ENCODE measurements at regions not wholly inside any gene's neighbourhood (a gene's known extent, or its start where the extent isn't known, plus 50 kb on each side); places are given as distances from the start of the nearest gene placed in this dataset.

DNA sequence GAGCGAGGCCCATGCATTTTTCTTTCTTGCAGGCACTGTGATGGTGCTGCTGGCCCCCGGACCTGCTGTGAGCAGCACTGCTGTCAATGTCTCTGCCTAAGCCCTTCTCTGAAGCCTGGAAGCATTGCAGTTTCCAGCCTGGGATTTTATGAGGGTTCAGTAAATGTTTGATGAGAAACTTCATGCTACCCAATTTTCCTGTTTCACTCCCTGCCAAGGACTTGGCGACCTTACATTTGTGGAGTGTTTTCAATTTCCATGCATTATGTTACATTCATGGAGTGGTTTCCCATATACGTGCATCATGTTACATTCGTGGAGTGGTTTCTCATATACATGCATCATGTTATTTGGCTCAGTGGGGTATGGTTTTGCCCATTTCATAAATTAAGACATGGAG, 90.7 kb upstream of the PTCH1 start:
- POLR2A ChIA-PET: no interaction called here
- DNase-seq (ENCODE audit: extremely low spot score): no peak
- CTCF ChIA-PET: no interaction called here
- TF ChIP-seq, protein P1, sequence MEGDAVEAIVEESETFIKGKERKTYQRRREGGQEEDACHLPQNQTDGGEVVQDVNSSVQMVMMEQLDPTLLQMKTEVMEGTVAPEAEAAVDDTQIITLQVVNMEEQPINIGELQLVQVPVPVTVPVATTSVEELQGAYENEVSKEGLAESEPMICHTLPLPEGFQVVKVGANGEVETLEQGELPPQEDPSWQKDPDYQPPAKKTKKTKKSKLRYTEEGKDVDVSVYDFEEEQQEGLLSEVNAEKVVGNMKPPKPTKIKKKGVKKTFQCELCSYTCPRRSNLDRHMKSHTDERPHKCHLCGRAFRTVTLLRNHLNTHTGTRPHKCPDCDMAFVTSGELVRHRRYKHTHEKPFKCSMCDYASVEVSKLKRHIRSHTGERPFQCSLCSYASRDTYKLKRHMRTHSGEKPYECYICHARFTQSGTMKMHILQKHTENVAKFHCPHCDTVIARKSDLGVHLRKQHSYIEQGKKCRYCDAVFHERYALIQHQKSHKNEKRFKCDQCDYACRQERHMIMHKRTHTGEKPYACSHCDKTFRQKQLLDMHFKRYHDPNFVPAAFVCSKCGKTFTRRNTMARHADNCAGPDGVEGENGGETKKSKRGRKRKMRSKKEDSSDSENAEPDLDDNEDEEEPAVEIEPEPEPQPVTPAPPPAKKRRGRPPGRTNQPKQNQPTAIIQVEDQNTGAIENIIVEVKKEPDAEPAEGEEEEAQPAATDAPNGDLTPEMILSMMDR (IDR thresholded peaks at IDR 0.05; ENCODE audit: control extremely low read depth, extremely low read depth, low read depth, missing control alignments): no peak

DNA sequence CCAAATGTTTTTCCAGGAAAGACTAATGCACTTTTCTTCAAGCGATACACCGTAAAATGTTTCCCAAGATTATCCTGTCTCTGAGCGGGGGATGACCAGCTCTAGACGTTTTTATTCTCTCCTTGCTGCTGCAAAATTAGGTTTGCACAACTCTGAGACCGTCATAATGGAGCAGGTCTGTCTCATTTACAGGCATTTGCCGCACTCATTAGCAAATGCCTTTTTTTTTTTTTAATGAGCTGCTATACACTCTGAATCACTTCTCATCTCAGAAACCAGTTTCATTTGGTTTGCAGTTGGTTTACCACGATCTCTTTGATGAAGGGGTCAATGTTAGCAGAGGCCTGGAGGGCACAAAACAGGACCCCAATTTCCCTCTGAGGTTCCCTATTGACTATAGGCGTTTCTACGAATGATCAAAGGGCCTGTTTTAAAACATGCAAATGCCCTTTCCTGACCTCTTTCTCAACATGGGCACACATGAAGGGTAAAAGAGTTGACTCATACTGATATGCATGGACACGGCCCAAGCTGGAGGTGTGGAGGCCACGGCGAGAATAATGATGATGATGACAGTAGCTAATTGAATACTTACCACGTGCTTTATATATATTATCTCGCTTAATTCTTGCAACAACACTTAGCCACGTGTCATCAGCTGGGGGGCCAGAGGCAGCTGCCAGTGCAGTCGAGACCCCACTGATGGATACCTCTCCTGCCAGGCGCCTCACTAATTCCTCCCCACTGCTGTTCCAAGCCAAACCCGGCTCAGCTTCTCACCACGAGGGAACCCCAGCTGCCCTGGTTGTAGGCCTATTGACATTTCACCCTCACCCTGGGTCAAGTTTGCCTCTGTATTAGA, 89.9 kb upstream of the PTCH1 start:
- TF ChIP-seq, protein P1 (IDR thresholded peaks at IDR 0.05; ENCODE audit: control extremely low read depth, extremely low read depth, low read depth, missing control alignments): no peak
- ChIA-PET CTCF (no interaction called here), POLR2A (no interaction called here)
- DNase-seq (ENCODE audit: extremely low spot score): no peak

DNA sequence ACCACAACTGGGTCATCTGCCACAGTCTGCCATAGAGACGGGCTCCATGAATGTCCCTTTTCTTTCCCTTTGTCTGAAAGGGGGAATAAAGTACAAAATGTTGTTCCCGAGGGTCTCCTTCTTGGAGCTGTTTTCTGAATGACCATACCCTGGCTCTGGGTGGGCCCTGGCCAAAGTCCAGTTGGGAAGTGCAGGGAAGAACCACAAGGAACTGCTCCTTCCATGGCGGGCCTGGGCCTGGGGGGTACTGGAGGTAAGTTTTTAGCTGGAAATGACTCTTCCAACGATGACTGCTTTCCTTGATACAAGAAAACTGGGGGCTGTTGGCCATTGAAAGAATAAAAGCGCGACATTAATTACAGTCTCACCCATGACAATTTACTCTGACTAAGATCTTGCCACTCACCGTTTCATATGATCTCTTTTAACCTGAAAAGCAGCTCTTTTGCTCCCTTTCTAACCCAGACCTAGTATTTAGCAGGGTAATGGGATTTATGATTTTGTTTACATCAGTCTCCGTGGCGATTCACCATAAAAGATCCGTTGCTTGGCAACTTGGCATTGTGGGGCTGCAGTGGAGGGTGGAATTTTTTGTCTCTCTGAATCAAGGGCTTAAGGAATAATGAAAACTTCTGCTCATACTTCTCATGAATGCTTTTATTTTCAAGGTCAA, 89.2 kb upstream of the PTCH1 start:
- ChIA-PET CTCF (no interaction called here), POLR2A (no interaction called here)
- TF ChIP-seq, protein P1 (IDR thresholded peaks at IDR 0.05; ENCODE audit: control extremely low read depth, extremely low read depth, low read depth, missing control alignments): no peak
- DNase-seq (ENCODE audit: extremely low spot score): no peak

DNA sequence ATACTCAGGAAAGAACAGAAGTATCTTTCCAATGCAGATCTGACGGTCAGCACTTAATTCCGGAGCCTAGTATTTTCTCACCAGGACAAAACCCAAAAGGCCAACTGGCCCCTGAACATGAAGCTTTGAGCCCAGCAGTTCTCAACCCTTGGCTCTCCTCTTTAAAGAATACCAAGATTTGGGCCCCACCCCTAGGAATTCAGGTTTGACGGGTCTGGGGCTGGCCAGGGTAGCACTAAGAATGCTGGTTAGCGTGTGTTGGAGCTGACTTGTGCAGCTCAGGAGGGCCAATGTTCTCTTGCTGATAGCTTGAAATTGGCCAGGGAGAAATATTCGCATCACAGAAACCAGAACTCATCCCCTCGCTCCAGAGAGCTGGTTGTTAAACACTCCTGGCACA, 88.3 kb upstream of the PTCH1 start:
- DNase-seq (ENCODE audit: extremely low spot score): no peak
- ChIA-PET CTCF (no interaction called here), POLR2A (no interaction called here)
- TF ChIP-seq, protein P1 (IDR thresholded peaks at IDR 0.05; ENCODE audit: control extremely low read depth, extremely low read depth, low read depth, missing control alignments): no peak

DNA sequence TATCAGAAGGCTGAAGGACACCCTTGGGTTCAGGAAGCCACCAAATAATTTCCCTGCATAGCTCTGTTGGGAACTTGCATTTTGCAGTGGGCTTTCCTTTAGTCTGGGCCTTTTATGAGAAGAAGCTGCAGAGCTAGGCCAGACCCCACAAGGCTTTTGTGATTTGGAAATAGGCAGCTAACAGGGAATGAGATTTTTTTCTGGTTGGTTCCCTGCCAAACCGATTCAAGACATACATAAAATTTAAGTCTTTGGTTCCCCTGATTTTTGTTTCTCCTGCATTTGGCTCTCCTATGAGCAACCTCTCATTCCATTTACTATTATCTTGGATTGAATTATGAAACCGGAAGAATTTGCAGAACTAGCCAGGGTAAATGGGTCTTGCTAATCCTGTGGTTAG, 81.5 kb upstream of the PTCH1 start:
- ChIA-PET CTCF (no interaction called here), POLR2A (no interaction called here)
- DNase-seq (ENCODE audit: extremely low spot score): no peak
- TF ChIP-seq, protein P1 (IDR thresholded peaks at IDR 0.05; ENCODE audit: control extremely low read depth, extremely low read depth, low read depth, missing control alignments): no peak

DNA sequence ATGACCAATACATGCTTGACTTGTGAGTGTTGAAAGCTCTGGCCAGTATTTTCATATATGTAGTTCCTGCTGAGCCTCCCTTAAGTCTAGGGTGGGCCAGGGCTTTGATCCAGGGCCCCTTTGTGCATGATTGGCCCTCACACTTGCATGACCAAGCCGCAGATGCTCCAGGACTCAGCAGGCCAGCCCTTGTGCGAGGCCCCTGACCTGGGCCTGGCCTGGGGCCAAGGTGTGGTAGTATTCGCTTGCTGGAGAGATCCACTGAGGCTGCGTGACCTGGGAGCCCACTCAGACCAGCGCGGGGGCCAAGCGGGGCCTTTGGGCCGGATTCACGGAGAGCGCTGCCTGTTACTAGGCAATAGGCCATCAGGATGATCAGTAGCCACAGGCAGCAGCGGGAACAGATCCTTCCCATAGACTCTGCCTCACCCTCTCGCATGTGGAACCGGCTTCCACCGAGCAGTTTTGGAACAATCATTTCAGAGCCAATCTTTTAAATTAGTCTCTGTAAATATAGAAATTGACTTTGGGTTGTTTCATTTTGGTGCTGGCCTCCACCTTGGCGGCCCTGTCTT, 79.0 kb upstream of the PTCH1 start:
- ChIA-PET CTCF (no interaction called here), POLR2A (no interaction called here)
- DNase-seq (ENCODE audit: extremely low spot score): no peak
- TF ChIP-seq, protein P1 (IDR thresholded peaks at IDR 0.05; ENCODE audit: control extremely low read depth, extremely low read depth, low read depth, missing control alignments): no peak
